H1 (cell line): ENCODE measurements at regions not wholly inside any gene's neighbourhood (a gene's known extent, or its start where the extent isn't known, plus 50 kb on each side); places are given as distances from the start of the nearest gene placed in this dataset.

Source experiments
- ATF2 ChIP-seq: IDR thresholded peaks from 2 replicates; pipeline ENCODE4 v1.6.1; 2012; ENCODE audit warnings: low read length, inconsistent platforms
- BACH1 ChIP-seq: IDR thresholded peaks from 2 replicates; pipeline ENCODE4 v1.6.1; 2012; ENCODE audit warnings: low read length, improper control_type of control experiment
- KDM1A ChIP-seq: fragments of 200-600, 300-600 bp; sonication (generic); IDR thresholded peaks from 2 replicates; pipeline ENCODE4 v1.7.1; 2016; ENCODE audit warnings: mild to moderate bottlenecking, low read length, borderline replicate concordance
- PHF8 ChIP-seq: fragments of 200-600 bp; sonication (generic); conservative IDR thresholded peaks from 2 replicates; pipeline ENCODE4 v1.7.1; 2012; ENCODE audit warnings: low read depth, mild to moderate bottlenecking, inconsistent platforms, low read length, moderate library complexity
- POU5F1 ChIP-seq: IDR thresholded peaks from 2 replicates; pipeline ENCODE4 v1.6.1; 2011; ENCODE audit warnings: low read depth, mild to moderate bottlenecking, low read length, moderate library complexity
- USF2 ChIP-seq: IDR thresholded peaks from 2 replicates; pipeline ENCODE4 v1.6.1; 2011; ENCODE audit warnings: low read length, improper control_type of control experiment

GRCh38 chr14:47833011-47833410 is 157.6 kb upstream of the MDGA2 start (continued):
- TF ChIP-seq USF2, result no peak
- no peak for TF ChIP-seq KDM1A
- TF ChIP-seq POU5F1, result no peak
- no peak for TF ChIP-seq PHF8
- no peak for TF ChIP-seq ATF2
- TF ChIP-seq BACH1, result no peak
